A549 (cell line): ENCODE measurements at regions not wholly inside any gene's neighbourhood (a gene's known extent, or its start where the extent isn't known, plus 50 kb on each side); places are given as distances from the start of the nearest gene placed in this dataset.
A peak's percentile ranks its signal among the peaks of the same experiment; 100 is the strongest.

ENCODE experiments used
- ATAC-seq, 2 experiments: fragments of 200-7000 bp in 1 of 2; fragments of >200 bp in 1 of 2; cut with Nextera tagmentation in 1 of 2; cut with Tn5 transposase in 1 of 2; 3 replicates each; pipeline versions ENCODE4 v1.8.0 to v1.9.1; 2018 to 2020; ENCODE audit warnings: mild to moderate bottlenecking in 1 of 2, moderate library complexity in 1 of 2
- CTCF ChIA-PET: fragments of 300-600 bp; sonication (Branson Sonifier 250); formaldehyde crosslinking; extraction: SDS; loops from one replicate; lab custom pipeline; 2021; ENCODE audit warnings: antibody characterized with exemption, inconsistent platforms; lab: Yijun Ruan, JAX
- POLR2A ChIA-PET: fragments of 350-600 bp; formaldehyde crosslinking; extraction: SDS; loops from one replicate; lab custom pipeline; 2021; ENCODE audit warnings: antibody characterized with exemption, inconsistent platforms; lab: Yijun Ruan, JAX
- DNase-seq, 2 experiments: peaks; one replicate each; pipeline versions ENCODE4 v3.0.0 to v3.0.0-alpha.2; 2011 to 2016; ENCODE audit warnings: low read depth in 1 of 2, low spot score in 1 of 2
- FAIRE-seq: peaks from 2 replicates; lab custom pipeline; 2011; peaks lifted over from hg19 to GRCh38; lab: Jason Lieb, UNC
- H3K27ac ChIP-seq, 2 experiments: fragments of >200 bp; sonication (Bioruptor Twin); formaldehyde crosslinking; 3 replicates each; pipeline ENCODE4 v1.5.1; 2016 to 2017
- H3K4me1 ChIP-seq: fragments of >200 bp; sonication (Bioruptor Twin); formaldehyde crosslinking; 3 replicates; pipeline ENCODE4 v1.6.1; 2016
- H3K4me2 ChIP-seq: fragments of >200 bp; sonication (Bioruptor Twin); formaldehyde crosslinking; 3 replicates; pipeline ENCODE4 v1.6.1; 2016
- H3K4me3 ChIP-seq: fragments of >200 bp; sonication (Bioruptor Twin); formaldehyde crosslinking; 3 replicates; pipeline ENCODE4 v1.5.1; 2016
- H3K9me3 ChIP-seq: fragments of >200 bp; sonication (Bioruptor Twin); formaldehyde crosslinking; 3 replicates; pipeline ENCODE4 v1.6.1; 2016
- CBX8 ChIP-seq: fragments of 200-600 bp; sonication (generic); IDR thresholded peaks from 2 replicates; pipeline ENCODE4 v1.6.1; 2016
- CEBPB ChIP-seq, 2 experiments: fragments of >200 bp in 1 of 2; sonication (Bioruptor Twin) in 1 of 2; formaldehyde crosslinking in 1 of 2; IDR thresholded peaks; 2 replicates each; pipeline ENCODE4 v1.6.1; 2012 to 2016
- CHD2 ChIP-seq: fragments of 150-350 bp; IDR thresholded peaks from 2 replicates; pipeline ENCODE4 v1.6.1; 2014; ENCODE audit warnings: low read length; ENCODE audit not compliant: partially characterized antibody
- CHD4 ChIP-seq: fragments of 200-600 bp; sonication (generic); IDR thresholded peaks from 2 replicates; pipeline ENCODE4 v1.6.1; 2016; ENCODE audit warnings: antibody characterized with exemption, mild to moderate bottlenecking, borderline replicate concordance
- CTCF ChIP-seq: fragments of >200 bp; sonication (Bioruptor Twin); formaldehyde crosslinking; IDR thresholded peaks from 3 replicates; pipeline ENCODE4 v1.5.1; 2016
- EHF ChIP-seq: fragments of 250-450 bp; sonication (Bioruptor Pico); IDR thresholded peaks from 2 replicates; pipeline ENCODE4 v1.5.0; 2020; ENCODE audit warnings: mild to moderate bottlenecking
- EHMT2 ChIP-seq: fragments of 200-600 bp; sonication (generic); IDR thresholded peaks from 2 replicates; pipeline ENCODE4 v1.6.1; 2016; ENCODE audit warnings: antibody characterized with exemption, low read depth, mild to moderate bottlenecking, moderate library complexity
- ELK1 ChIP-seq: fragments of 150-350 bp; IDR thresholded peaks from 2 replicates; pipeline ENCODE4 v1.6.1; 2014; ENCODE audit warnings: low read depth, mild to moderate bottlenecking, low read length
- ESRRA ChIP-seq: fragments of 150-350 bp; IDR thresholded peaks from 2 replicates; pipeline ENCODE4 v1.6.1; 2014; ENCODE audit warnings: mild to moderate bottlenecking, low read length, borderline replicate concordance
- FOSB ChIP-seq: fragments of 250-450 bp; sonication (Bioruptor Pico); IDR thresholded peaks from 2 replicates; pipeline ENCODE4 v1.5.0; 2020; ENCODE audit warnings: mild to moderate bottlenecking, moderate library complexity
- FOSL2 ChIP-seq, 2 experiments: fragments of 450-650 bp in 1 of 2; fragments of >200 bp in 1 of 2; sonication (Bioruptor Twin) in 1 of 2; formaldehyde crosslinking; IDR thresholded peaks; 2 replicates each; pipeline versions ENCODE4 v1.5.0 to v1.6.1; 2016 to 2020; ENCODE audit warnings: mild to moderate bottlenecking in 1 of 2, moderate library complexity in 1 of 2
- HES2 ChIP-seq: fragments of >200 bp; sonication (Bioruptor Twin); formaldehyde crosslinking; IDR thresholded peaks from 2 replicates; pipeline ENCODE4 v1.6.1; 2016
- HEYL ChIP-seq: fragments of 250-450 bp; sonication (Bioruptor Pico); IDR thresholded peaks from 2 replicates; pipeline ENCODE4 v1.8.0; 2021; ENCODE audit warnings: mild to moderate bottlenecking, moderate library complexity
- HMGXB4 ChIP-seq: fragments of 250-450 bp; sonication (Bioruptor Pico); IDR thresholded peaks from 2 replicates; pipeline ENCODE4 v1.5.0; 2021; ENCODE audit warnings: mild to moderate bottlenecking, moderate library complexity, borderline replicate concordance
- HOXA7 ChIP-seq: fragments of 250-450 bp; sonication (Bioruptor Pico); IDR thresholded peaks from 2 replicates; pipeline ENCODE4 v1.5.0; 2020; ENCODE audit warnings: mild to moderate bottlenecking, moderate library complexity
- JUN ChIP-seq, 2 experiments: fragments of >200 bp; sonication (Bioruptor Twin); formaldehyde crosslinking; IDR thresholded peaks; 2 replicates in 1 of 2; 3 replicates in 1 of 2; pipeline ENCODE4 v1.6.1; 2016 to 2017
- JUNB ChIP-seq: fragments of >200 bp; sonication (Bioruptor Twin); formaldehyde crosslinking; IDR thresholded peaks from 2 replicates; pipeline ENCODE4 v1.6.1; 2016
- MAFK ChIP-seq: fragments of 450-650 bp; IDR thresholded peaks from 2 replicates; pipeline ENCODE4 v1.6.1; 2014; ENCODE audit not compliant: partially characterized antibody
- MAX ChIP-seq: IDR thresholded peaks from 2 replicates; pipeline ENCODE4 v1.6.1; 2012
- MAZ ChIP-seq: fragments of 150-350 bp; IDR thresholded peaks from 2 replicates; pipeline ENCODE4 v1.6.1; 2014; ENCODE audit warnings: antibody characterized with exemption, low read depth, low read length, borderline replicate concordance
- NFE2L2 ChIP-seq: fragments of 150-350 bp; conservative IDR thresholded peaks from 2 replicates; pipeline ENCODE4 v1.6.1; 2014; ENCODE audit warnings: low read length
- NR3C1 ChIP-seq: fragments of >200 bp; sonication (Bioruptor Twin); formaldehyde crosslinking; IDR thresholded peaks from 3 replicates; pipeline ENCODE4 v1.6.1; 2017
- POLR2A ChIP-seq: IDR thresholded peaks from 2 replicates; pipeline ENCODE4 v1.6.1; 2012; ENCODE audit warnings: mild to moderate bottlenecking, low read length
- POLR2AphosphoS2 ChIP-seq: conservative IDR thresholded peaks from 2 replicates; pipeline ENCODE4 v1.6.1; 2012; ENCODE audit warnings: low read length, improper control_type of control experiment, inconsistent platforms
- RARB ChIP-seq: fragments of 250-450 bp; sonication (Bioruptor Pico); IDR thresholded peaks from 2 replicates; pipeline ENCODE4 v1.8.0; 2021; ENCODE audit warnings: mild to moderate bottlenecking, moderate library complexity
- RNF2 ChIP-seq: fragments of 200-600 bp; sonication (generic); IDR thresholded peaks from 2 replicates; pipeline ENCODE4 v1.6.1; 2016; ENCODE audit warnings: low read depth, mild to moderate bottlenecking, antibody characterized with exemption, moderate library complexity, borderline replicate concordance
- SREBF2 ChIP-seq: fragments of 450-650 bp; IDR thresholded peaks from 2 replicates; pipeline ENCODE4 v1.6.1; 2014; ENCODE audit warnings: mild to moderate bottlenecking, moderate library complexity
- TP53 ChIP-seq: fragments of 250-450 bp; sonication (Bioruptor Pico); IDR thresholded peaks from 2 replicates; pipeline ENCODE4 v1.5.0; 2021; ENCODE audit warnings: mild to moderate bottlenecking, moderate library complexity
- WGBS: methylation state at CpG from one replicate; pipeline ENCODE4 v1.1.6; 2017; ENCODE audit errors: missing lambda C conversion rate; 5-methylcytosine and 5-hydroxymethylcytosine counted together

GRCh38 chr5:115431116-115431515, 113.5 kb downstream of the FEM1C start:
- POLR2A ChIA-PET: interaction anchor here (1.1 kb wide), 1 partner anchor 113 kb away, joined by 3 read pairs; the partner anchor contains the start of gene FEM1C
- DNase-seq (no peak), ATAC-seq (no peak)
- Histone ChIP-seq H3K4me1 (peaks cover 29% of the 10 kb centered on the region; the same call in 2 of the 3 replicates), H3K27ac (no peak overlapping the region)
- CTCF ChIA-PET: interaction anchor here (1.0 to 1.3 kb wide), 3 partner anchors 11 to 144 kb away, joined by 3 to 7 read pairs (median 3); no protein-coding TSS in a partner anchor
- TF ChIP-seq JUN (IDR thresholded peaks at IDR 0.05) (no peak), POLR2A (no peak), CBX8 (no peak), CEBPB (IDR thresholded peaks at IDR 0.05) (no peak), SREBF2 (no peak), EHMT2 (no peak), MAFK (no peak), CHD4 (no peak), ESRRA (no peak), JUNB (no peak), ELK1 (no peak), MAX (no peak)
- TF ChIP-seq, all 56 proteins: peak for 0
- 69% methylated on average over 1 of the region's 1 CpG for WGBS
- H3K4me2 ChIP-seq: no peak overlapping the region
- no peaks in the 10 kb centered on the region for H3K9me3 ChIP-seq
- FAIRE-seq: no peak
- no peak overlapping the region for H3K4me3 ChIP-seq

GRCh38 chr5:115430374-115430773, 114.2 kb downstream of the FEM1C start:
- Histone ChIP-seq H3K4me3 (no peak overlapping the region), H3K9me3 (no peaks in the 10 kb centered on the region), H3K4me2 (no peak overlapping the region), H3K27ac (no peak overlapping the region), H3K4me1 (peaks cover 28% of the 10 kb centered on the region; the same call in 2 of the 3 replicates)
- ChIA-PET POLR2A (no interaction called here), CTCF (interaction anchor here (1.0 to 1.3 kb wide), 2 partner anchors 11 to 23 kb away, joined by 3 read pairs; no protein-coding TSS in a partner anchor)
- 61% methylated on average over 2 of the region's 2 CpGs for WGBS
- DNase-seq: no peak
- ATAC-seq: no peak
- no peak for TF ChIP-seq SREBF2
- TF ChIP-seq FOSL2 (IDR thresholded peaks at IDR 0.05): no peak
- no peak for TF ChIP-seq FOSL2 (CRISPR knock-in tag; IDR thresholded peaks at IDR 0.05)
- TF ChIP-seq CTCF: no peak
- no peak for TF ChIP-seq TP53 (CRISPR knock-in tag)
- TF ChIP-seq JUNB: no peak
- TF ChIP-seq POLR2A: no peak
- TF ChIP-seq RNF2: no peak
- no peak for TF ChIP-seq MAFK
- TF ChIP-seq FOSB: no peak
- no peak for TF ChIP-seq EHF
- no peak for TF ChIP-seq RARB (CRISPR knock-in tag)
- TF ChIP-seq NR3C1: no peak
- TF ChIP-seq POLR2AphosphoS2: no peak
- no peak for TF ChIP-seq HEYL (CRISPR knock-in tag)
- FAIRE-seq: no peak

- Histone ChIP-seq H3K4me3 (no peak overlapping the region), H3K9me3 (no peaks in the 10 kb centered on the region), H3K4me1 (peaks cover 28% of the 10 kb centered on the region; the same call in 2 of the 3 replicates), H3K27ac (no peak overlapping the region), H3K4me2 (no peak overlapping the region)
- peak in 1 of 2 experiments; percentile 42; a peak in 1 of 6 replicates for ATAC-seq
- TF ChIP-seq MAZ: no peak
- no peak for TF ChIP-seq HMGXB4 (CRISPR knock-in tag)
- TF ChIP-seq CHD2: no peak
- TF ChIP-seq SREBF2: no peak
- TF ChIP-seq HOXA7: no peak
- TF ChIP-seq HES2: no peak
- no peak for TF ChIP-seq NFE2L2
- no peak for TF ChIP-seq FOSL2 (IDR thresholded peaks at IDR 0.05)
- no peak for TF ChIP-seq FOSL2 (CRISPR knock-in tag; IDR thresholded peaks at IDR 0.05)
- CTCF ChIA-PET: interaction anchor here (1.4 kb wide), 1 partner anchor 9 kb away, joined by 3 read pairs; no protein-coding TSS in a partner anchor
- no peak for FAIRE-seq
- DNase-seq: no peak
- POLR2A ChIA-PET: no interaction called here
Measured at GRCh38 chr5:115429345-115429940, 115.1 kb downstream of the FEM1C start.
